ENCODE measurements at regions not wholly inside any gene's neighbourhood (a gene's known extent, or its start where the extent isn't known, plus 50 kb on each side); places are given as distances from the start of the nearest gene placed in this dataset.
"Not testable (repeated sequence)": the region's sequence is repeated elsewhere in the genome, so short reads cannot be mapped to it uniquely, and the experiment has no call there.

DNA sequence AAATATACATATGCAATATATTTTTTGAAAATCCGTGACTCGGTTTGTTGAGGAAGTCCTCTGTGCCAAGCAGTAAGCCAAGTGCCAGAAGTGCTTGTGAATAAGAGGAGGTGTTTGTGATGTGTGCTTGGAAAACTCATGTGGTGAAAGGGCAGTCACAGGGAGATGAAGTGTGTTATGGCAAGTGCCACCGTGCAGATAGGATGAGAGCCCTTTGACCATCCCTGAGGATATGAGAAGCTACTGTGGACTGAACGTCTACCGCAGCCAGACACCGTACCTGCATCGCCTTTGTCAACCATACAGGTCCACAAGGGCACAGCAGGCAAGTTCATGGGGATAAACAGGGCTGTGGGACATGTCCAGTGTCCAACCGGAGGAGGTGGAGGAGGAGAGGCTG is 288.9 kb upstream of the MYT1L start:
- DNase-seq, result no peak

DNA sequence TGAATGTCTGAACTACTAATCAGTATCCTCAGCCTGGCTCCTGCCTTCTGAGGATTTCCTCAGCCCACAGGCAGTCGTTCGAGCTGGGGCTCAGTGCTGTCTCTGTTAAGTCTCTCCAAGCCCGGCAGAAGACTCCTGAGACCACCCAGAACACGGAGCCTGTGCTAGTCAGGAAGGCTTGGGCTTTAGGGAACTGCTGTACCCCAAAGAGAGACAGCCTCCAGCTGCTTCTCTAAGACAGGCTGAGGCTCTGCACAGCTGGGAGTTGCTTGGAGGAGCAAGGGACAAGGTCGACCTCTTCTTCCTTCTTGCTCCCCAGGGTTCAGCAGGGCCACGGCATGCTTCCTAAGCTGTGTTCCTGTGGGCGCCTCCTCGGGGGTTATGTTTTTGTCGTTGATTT is 283.4 kb upstream of the MYT1L start:
- DNase-seq, result no peak

DNA sequence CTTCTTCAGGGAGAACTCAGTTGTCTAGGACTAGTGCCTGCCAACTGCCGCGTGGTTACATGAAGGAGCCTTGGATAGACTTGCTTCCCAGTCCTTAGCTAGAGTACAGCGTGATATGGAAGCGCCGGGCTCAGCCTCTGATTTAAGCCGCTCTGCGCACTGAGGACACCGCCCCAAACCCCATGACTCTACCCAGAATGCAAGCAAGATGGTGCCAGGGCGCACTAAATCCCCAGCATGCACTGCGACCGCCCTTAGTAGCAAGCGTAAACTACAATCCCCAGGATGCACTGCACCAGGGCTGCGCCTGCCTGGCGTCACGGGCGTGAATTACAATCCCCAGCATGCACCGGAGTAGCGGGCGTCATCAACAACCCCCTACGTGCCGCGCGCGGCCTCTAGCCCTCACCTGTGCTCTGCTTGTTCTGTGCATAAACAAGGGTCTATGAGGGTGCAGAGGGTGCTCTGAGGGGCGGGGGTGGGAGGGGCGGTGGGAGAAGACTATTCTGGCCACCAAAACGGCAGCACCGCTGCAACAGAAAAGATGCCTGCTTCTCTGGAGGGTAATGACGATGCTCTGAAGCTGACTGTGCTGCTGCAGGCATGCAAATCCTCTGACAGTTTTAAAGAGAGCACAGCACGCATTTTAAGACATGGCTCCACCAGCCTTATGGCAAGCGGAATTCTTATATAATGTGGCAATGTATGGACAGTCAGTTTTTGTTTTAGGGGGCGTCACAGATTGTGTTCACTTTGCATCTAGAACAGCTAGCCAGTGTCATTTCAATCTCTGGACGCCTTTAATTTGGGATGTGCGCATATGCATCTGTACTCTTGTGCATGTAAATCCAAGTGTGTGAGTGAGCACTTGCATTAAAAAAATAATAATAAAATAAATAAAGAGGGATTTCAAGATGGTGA is 282.5 kb upstream of the MYT1L start:
- DNase-seq, result peak; percentile 87

DNA sequence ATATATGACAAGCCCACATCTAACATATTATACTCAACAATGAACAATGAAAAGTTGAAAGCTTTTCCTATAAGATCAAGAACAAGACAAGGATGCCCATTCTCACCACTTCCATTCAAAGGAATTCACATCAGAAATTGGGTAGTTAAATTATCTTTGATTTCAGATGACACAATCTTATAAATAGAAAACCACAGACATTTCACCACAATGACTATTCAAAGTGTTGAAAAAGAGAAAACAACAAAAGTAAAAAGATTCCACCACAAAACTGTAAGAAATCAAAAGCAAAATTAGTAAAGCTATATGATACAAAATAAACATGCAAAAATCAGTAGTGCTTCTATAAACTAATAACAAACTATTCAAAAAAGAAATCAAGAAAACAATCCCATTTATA is 279.7 kb upstream of the MYT1L start:
- DNase-seq, result no peak

DNA sequence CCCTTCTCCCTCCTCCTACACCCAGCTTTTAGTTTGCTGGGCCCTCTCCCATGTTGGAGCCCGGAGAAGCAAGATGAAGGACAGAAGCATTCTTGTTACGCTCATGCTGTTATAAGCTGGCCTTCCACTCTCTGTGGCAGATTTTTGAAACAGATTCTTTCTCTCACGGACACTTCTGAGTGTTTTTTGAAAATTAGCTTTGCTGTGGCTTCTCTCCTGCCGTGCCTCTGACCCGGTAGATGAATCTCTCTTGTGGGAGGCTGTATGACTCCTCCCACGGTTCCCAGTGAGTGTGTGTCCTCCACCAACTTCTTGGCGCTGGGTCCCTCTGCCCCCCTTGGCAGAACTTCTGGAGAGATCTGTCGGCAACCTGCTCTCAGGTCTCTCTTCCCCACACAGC is 269.3 kb upstream of the MYT1L start:
- DNase-seq, result no peak

DNA sequence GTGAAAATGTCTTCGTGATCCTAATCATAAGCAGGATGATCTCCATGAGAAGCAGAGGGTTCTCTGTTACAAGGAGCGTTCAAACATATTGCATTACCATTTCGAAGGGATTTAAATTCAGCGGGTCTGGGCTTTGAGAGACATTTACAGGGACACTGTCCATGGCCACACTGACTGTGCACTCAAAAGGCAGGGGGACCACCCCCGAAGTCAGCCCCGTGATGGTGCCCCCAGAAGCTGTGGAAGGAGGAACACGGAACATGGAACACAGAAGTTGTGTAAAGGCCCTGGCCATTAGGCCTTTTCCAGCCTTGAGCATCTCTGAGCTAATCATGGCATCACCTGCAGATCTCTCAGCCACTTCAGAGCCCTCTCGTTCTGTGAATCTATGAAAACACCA is 268.4 kb upstream of the MYT1L start:
- no peak for DNase-seq

DNA sequence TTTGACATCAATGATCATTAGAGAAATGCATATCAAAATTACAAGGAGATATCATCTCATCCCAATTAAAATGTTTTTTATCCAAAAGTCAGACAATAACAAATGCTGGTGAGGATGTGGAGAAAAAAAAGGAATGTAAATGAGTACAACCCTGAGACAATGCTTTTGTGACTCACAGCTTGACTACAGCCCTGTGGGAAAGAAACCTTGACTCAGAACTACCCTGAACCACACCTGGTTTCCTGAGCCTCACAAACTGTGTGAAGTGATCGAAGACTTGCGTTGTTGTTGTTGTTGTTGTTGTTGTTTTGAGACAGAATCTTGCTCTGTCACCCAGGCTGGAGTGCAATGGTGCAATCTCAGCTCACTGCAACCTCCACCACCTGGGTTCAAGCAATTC is 266.6 kb upstream of the MYT1L start:
- no peak for DNase-seq

DNA sequence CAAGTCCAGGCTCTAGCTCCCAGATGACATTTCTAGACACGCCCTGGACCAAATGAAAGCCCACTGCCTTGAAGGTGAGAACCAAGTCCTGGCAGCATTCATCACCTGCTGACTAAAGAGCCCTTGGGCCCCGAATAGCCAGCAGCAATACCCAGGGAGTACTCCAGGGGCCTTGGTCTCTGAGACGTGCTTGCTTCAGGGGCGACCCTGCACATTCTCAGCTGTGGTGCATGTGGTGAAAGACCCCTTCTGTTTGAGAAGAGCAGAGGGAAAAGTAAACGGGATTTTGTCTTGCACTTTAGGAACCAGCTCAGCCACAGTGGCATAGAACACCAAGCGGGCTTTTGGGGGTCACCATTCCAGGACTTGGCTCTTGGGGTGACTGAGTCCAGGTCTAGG is 260.5 kb upstream of the MYT1L start:
- DNase-seq, result no peak

DNA sequence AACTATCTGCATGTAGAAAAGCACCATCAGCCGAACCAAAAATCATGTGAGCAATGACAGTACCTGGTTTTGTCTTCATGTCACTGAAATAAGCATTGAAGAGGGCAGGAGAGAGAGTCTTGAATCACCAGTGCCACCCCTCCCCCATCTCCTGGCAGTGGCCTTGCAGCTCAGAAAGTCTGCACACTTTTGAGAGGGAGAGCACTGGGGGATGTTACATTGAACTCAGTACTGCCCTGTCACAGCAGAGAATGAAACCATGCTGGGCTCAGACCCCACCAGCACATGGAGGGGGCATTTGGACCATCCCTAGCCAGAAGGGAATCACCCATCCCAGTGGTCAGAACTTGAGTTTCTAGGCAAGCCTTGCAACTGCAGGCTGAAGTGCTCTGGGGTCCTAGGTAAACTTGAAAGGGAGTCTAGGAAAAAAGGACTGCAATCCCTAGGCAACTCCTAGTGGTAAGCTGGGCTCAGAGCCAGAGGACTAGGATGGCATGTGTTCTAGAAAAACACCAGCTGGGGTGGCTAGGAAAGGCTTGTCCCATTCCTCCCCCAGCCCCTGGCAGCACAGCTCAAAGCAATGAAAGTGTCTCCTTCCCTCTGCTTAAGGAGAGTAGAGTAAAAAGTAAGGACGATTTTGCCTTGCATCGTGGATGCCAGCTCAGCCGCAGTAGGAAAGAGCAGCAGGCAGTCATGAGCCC is 259.9 kb upstream of the MYT1L start:
- no peak for DNase-seq

DNA sequence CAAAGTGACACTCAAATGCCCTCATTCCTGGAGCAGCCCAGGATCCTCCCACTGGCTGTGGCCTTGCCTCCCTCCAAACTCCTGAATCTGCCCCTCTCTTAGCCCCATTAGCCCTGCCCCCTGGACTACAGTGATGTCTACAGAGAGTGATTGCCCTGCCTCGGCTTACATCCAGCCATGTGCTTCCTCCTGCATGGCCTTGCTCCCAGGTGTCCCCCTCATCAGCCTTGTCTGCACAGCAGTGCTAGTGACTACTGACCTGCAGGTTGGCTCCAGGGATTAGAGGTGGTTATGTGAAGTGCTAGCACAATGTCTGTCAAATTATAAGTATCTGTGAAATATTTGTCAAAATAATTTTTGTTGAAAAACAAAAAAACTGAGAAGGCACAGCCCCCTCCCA is 259.1 kb upstream of the MYT1L start:
- DNase-seq, result no peak

DNA sequence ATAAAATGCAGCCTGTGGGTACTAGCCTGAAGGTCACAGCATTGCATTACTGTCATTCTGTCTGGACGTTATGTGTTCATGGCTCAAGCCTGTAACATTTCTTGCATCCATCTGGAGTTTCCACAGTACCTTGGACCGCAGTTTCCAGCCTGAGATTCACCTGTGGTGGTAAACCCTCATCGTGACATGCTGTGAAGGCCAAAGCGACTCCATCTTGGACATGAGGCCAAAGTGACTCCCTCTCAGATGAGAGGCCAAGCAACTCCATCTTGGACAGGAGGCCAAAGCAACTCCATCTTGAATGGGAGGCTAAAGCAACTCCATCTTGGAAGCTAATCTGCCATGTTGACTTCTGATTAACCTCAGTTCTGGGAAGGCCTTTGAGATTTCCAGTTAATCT is 257.7 kb upstream of the MYT1L start:
- DNase-seq, result no peak

DNA sequence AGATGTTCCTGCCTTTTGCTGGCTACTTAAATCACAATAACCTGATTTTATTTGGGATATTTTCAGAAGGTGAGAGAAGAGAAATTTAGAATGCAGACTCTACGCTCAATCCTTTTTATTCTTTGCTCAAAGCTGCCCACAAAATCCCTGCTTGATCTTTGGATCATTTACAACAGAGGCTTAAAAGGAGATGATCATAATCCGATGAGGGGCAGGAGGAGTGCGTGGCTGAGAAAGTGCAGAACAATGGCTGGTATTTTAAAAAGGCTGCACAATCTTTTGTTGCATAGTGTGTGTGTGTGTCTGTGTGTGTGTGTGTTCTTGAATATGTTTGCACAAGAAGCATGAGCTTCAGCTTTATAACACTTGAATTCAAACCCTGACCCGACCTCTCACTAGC is 256.3 kb upstream of the MYT1L start:
- DNase-seq, result no peak

DNA sequence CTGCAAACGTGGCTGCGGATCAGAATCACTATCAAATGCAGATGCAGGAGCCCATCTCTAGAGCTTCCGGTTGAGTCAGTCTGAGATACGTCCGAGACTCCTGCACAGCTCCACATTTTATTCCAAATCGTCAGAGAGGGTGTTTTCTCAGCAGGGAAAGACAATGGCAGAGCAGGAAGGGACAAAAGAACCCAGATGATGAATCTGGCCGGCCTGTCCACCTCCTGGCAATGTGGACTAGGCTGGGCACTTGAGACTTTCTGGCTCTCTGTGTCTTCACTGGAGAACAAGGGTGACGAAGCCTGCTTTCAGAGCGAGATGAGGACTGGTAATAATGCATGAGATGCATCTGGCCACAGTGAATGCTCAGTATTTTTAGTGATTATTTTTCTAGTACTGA is 255.9 kb upstream of the MYT1L start:
- no peak for DNase-seq

DNA sequence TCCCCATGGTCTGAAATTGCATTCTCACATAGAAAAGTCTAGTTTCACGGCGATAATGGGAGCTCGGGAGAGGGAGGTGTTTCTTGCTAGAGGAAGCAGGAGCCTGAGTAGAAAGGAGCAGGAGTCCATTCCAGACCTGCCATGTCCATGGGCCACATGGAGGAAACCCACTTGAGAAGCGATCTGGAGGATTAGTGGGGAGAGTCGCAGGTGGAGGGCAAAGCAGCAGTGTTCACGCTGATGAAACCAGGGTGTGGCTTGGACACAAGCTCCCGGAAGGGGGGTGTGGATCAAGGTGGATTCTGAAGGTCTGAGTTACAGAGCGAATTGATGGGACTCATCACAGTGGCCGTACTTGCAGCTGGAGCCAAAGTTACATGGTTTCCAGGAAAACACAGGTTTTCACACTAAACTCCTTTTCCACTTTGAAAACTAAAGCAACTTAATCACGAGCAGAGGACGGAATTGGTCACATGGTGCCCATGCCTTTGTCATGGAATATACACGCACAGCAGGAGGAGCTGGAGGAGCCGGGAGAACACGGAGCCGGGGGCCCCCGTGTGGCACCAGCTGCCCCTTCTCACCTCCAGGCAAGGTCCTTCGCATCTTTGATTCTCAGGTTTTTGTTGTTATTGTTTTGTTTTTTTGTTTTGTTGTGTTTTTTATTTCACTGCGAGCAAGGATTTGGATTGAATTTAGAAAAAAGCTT is 255.1 kb upstream of the MYT1L start:
- DNase-seq, result no peak

DNA sequence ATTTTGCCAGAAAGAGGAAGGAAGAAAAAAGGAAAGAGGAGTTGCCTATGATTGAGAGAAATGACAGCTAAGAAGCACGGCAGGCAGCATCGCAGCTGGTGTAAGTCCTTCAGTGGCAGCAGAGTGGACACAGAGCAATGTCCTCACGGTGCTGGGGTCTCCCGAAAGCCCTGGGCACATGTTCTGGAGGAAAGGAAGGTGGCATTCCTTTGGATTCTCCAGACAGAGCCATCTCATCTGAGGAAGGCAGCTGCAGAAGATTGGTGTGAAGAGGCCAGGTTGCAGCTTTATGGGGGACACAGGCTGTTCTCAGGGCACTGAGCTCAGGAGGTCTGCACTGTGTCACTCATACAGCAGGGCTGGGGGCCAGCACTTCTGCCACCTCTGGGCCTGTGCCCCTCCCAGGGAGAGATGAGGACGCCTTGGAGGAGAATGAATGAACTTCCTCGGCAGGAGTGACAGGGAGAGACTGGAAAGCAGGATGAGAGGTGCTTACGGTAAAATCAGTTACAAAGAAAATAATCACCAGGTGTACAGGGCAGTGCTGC is 252.0 kb upstream of the MYT1L start:
- no peak for DNase-seq

DNA sequence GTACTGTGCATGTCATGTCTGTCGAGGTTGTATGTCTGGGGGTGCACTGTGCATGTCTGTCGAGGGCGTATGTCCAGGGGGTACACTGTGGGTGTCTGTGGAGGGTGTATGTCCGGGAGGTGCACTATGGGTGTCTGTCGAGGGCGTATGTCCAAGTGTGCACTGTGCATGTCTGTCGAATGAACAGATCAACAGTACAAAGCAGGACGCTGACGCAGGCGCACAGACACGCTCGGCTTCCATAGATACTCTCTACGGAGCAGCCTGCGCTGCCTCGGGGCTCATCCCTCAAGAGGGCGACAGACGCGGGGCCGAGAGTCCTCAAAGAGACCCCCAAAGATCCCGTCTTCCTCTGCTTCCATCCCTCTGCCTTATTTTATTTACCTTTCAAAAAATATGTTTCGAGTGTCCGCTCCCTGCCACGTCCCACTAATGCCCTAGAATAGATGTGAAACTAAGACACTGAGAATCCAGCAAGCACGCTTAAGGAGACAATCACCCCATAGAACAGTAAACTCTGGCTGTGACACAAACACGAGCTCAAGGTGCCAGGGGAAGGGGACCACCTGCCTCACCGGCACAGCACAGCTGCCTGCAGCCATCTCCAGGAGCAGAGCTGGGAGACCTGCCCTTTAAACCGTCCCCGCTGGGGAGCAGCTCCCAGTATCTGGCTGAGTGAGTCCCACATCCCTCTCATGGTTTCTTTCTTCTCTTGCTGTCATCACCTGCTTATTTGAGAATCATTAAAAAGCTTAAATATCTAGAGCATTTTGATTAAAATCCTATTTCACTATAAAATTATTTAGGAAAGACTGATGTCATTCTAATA is 250.5 kb upstream of the MYT1L start:
- DNase-seq, result no peak

DNA sequence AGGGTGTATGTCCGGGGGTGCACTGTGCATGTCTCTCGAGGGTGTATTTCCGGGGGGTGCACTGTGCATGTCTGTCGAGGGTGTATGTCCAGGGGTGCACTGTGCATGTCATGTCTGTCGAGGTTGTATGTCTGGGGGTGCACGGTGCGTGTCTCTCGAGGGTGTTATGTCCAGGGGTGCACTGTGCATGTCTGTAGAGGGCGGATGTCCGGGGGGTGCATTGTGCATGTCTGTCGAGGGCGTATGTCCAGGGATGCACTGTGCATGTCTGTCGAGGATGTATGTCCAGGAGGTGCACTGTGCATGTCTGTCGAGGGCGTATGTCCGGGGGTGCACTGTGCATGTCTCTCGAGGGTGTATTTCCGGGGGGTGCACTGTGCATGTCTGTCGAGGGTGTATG is 249.8 kb upstream of the MYT1L start:
- DNase-seq, result not testable (repeated sequence)

DNA sequence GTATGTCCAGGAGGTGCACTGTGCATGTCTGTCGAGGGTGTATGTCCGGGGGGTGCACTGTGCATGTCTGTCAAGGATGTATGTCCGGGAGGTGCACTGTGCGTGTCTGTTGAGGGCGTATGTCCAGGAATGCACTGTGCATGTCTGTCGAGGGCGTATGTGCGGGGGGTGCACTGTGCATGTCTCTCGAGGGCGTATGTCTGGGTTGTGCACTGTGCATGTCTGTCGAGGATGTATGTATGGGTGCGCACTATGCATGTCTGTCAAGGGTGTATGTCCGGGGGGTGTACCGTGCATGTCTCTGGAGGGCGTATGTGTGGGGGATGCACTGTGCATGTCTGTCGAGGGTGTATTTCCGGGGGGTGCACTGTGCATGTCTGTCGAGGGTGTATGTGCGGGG is 249.3 kb upstream of the MYT1L start:
- DNase-seq, result no peak

DNA sequence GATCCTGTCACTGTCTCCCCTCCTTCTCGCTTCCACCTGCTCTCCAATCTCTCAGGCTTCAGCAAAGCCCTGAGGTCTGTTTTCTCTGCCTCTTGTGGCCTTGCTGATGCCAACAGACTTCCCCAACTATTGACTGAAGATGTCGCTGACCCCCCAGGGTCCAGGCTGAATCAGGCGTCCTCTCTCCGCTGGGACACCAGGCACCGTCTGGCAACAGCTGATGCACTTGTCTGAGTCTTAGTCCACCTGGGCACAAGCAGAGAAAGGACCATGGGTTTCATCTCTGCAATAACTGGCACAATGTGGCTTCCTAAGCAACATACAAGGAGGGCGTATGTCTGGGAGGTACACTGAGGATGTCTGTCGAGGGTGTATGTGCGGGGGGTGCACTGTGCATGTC is 248.7 kb upstream of the MYT1L start:
- DNase-seq, result no peak

DNA sequence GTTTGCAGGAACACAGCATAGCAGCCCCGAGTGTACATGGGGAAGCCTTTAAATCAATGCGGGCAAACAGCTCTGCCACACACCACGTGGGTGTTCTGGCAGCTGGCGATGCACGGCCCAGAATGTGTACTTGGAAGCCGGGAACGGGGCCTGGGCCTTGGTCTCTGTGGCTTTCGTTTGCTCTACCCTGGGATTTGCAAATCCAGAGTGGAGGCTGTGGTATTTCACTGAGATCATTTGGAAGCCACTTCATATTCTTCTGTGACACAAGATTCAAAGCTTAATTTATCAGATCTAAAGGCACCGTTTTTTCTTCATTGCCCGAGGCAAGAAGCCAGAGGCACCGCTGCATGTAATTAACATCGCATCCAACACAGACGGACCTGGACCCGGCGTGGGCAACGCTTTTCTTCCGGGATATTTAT is 246.3 kb upstream of the MYT1L start:
- DNase-seq, result no peak

DNA sequence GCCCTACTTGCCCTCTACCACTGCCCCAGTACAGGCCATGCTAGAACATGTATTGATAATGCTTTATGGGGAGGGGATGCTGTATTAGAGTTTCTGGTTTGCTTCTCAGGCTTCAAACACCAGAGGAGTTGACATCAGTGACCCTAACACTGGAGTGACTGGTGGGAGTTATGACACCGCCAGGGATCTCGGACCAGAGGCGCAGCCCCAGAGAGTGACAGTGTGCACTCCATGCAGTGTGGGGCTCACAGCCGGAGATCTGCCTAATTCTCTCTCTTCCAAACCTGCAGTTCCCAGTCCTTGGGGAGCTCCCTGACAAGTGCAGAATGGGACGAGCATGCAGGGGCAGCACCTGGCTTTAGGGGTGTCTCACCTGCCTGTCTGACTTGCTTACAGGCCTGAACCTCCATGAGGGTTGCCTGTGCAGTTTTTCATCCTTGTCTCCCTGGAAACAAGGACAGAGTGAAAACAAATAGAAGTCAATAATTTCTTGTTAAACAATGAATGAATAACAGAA is 244.9 kb upstream of the MYT1L start:
- DNase-seq, result no peak

DNA sequence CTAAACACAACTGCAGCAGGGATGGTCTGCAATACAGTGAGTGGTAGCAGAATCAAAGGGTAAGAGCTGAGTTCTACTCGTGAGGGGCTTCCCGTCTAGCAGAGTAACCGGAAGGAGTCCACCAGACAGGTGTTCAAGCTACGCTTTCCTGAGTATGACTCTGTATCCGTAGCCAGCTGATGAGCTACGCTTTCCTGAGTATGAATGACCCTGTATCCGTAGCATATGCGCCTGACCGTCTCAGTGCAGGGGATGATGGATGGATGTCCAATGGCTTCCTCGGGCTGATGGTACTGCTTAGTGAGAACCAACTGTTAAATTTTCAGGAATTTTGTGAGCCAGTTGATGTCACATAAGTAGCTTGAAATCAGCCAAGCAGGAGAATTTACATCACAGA is 244.1 kb upstream of the MYT1L start:
- no peak for DNase-seq
